Activated naive CD4-positive, alpha-beta T cell treated with anti-CD3 and anti-CD28 coated beads, Interleukin-2, amount 10 ng/mL, durations not matched to agents 7 days and 5 days (primary cell): ENCODE measurements at regions not wholly inside any gene's neighbourhood (a gene's known extent, or its start where the extent isn't known, plus 50 kb on each side); places are given as distances from the start of the nearest gene placed in this dataset.

Experiments used
- CTCF ChIA-PET: fragments of 350-600 bp; sonication (Branson Sonifier 250); formaldehyde crosslinking; loops from one replicate; lab custom pipeline; 2021; ENCODE audit warnings: antibody characterized with exemption; lab: Charles Lee
- DNase-seq: peaks from one replicate; pipeline ENCODE4 v3.0.0-alpha.2; 2020
- H3K27ac Mint-ChIP-seq: one replicate; pipeline ENCODE4 v1.8.0; 2021; ENCODE audit warnings: mild to moderate bottlenecking, moderate library complexity, mixed read lengths
- H3K27me3 Mint-ChIP-seq: one replicate; pipeline ENCODE4 v1.8.0; 2021; ENCODE audit warnings: mild to moderate bottlenecking, mixed read lengths
- H3K36me3 Mint-ChIP-seq: one replicate; pipeline ENCODE4 v1.8.0; 2021; ENCODE audit warnings: mixed read lengths
- H3K4me1 Mint-ChIP-seq: one replicate; pipeline ENCODE4 v1.8.0; 2021; ENCODE audit warnings: mixed read lengths
- H3K4me3 Mint-ChIP-seq: one replicate; pipeline ENCODE4 v1.8.0; 2021; ENCODE audit warnings: mild to moderate bottlenecking, moderate library complexity, mixed read lengths
- H3K9me3 Mint-ChIP-seq: one replicate; pipeline ENCODE4 v1.8.0; 2021; ENCODE audit warnings: mixed read lengths

- CTCF ChIA-PET = no interaction called here
- H3K36me3 Mint-ChIP-seq = no peaks in the 10 kb centered on the region
- DNase-seq = no peak
Measured at GRCh38 chr2:155363349-155363888, 664.9 kb downstream of the KCNJ3 start.

GRCh38 chr2:155357172-155357571, 658.7 kb downstream of the KCNJ3 start:
- Mint-ChIP-seq H3K27ac (no peak overlapping the region), H3K4me1 (no peaks in the 10 kb centered on the region), H3K27me3 (peaks cover 3% of the 10 kb centered on the region), H3K36me3 (no peaks in the 10 kb centered on the region), H3K9me3 (peaks cover 3% of the 10 kb centered on the region), H3K4me3 (no peak overlapping the region)
- CTCF ChIA-PET = no interaction called here
- no peak for DNase-seq

More at GRCh38 chr2:155363349-155363888, 664.9 kb downstream of the KCNJ3 start:
- Mint-ChIP-seq H3K4me1 (no peaks in the 10 kb centered on the region), H3K27me3 (no peaks in the 10 kb centered on the region), H3K9me3 (peaks cover 3% of the 10 kb centered on the region), H3K27ac (no peak overlapping the region), H3K4me3 (no peak overlapping the region)

- CTCF ChIA-PET = no interaction called here
- no peak overlapping the region for H3K4me3 Mint-ChIP-seq
- H3K27ac Mint-ChIP-seq = no peak overlapping the region
- H3K27me3 Mint-ChIP-seq = peaks cover 3% of the 10 kb centered on the region
- no peaks in the 10 kb centered on the region for H3K36me3 Mint-ChIP-seq
- peaks cover 3% of the 10 kb centered on the region for H3K9me3 Mint-ChIP-seq
- no peak for DNase-seq
- no peaks in the 10 kb centered on the region for H3K4me1 Mint-ChIP-seq
Measured at GRCh38 chr2:155356250-155356649, 657.8 kb downstream of the KCNJ3 start.

GRCh38 chr2:155350783-155351580, 652.5 kb downstream of the KCNJ3 start:
- Mint-ChIP-seq H3K27ac (no peak overlapping the region), H3K9me3 (no peaks in the 10 kb centered on the region), H3K36me3 (no peaks in the 10 kb centered on the region), H3K4me3 (no peak overlapping the region), H3K4me1 (no peaks in the 10 kb centered on the region), H3K27me3 (no peaks in the 10 kb centered on the region)
- CTCF ChIA-PET = no interaction called here
- no peak for DNase-seq

- Mint-ChIP-seq H3K36me3 (no peaks in the 10 kb centered on the region), H3K4me1 (no peaks in the 10 kb centered on the region), H3K9me3 (no peaks in the 10 kb centered on the region), H3K4me3 (no peak overlapping the region), H3K27ac (no peak overlapping the region), H3K27me3 (no peaks in the 10 kb centered on the region)
- CTCF ChIA-PET = no interaction called here
- no peak for DNase-seq
Measured at GRCh38 chr2:155332016-155332415, 633.5 kb downstream of the KCNJ3 start.

- CTCF ChIA-PET = no interaction called here
- no peaks in the 10 kb centered on the region for H3K36me3 Mint-ChIP-seq
- H3K4me1 Mint-ChIP-seq = no peaks in the 10 kb centered on the region
- H3K4me3 Mint-ChIP-seq = no peak overlapping the region
- H3K27me3 Mint-ChIP-seq = no peaks in the 10 kb centered on the region
- H3K27ac Mint-ChIP-seq = no peak overlapping the region
- DNase-seq = no peak
- H3K9me3 Mint-ChIP-seq = no peaks in the 10 kb centered on the region
Measured at GRCh38 chr2:155320236-155320635, 621.7 kb downstream of the KCNJ3 start.

GRCh38 chr2:155318710-155319109, 620.2 kb downstream of the KCNJ3 start:
- no peak overlapping the region for H3K27ac Mint-ChIP-seq
- no peak overlapping the region for H3K4me3 Mint-ChIP-seq
- H3K9me3 Mint-ChIP-seq = no peaks in the 10 kb centered on the region
- DNase-seq = no peak
- no peaks in the 10 kb centered on the region for H3K36me3 Mint-ChIP-seq
- no peaks in the 10 kb centered on the region for H3K4me1 Mint-ChIP-seq
- CTCF ChIA-PET = no interaction called here
- H3K27me3 Mint-ChIP-seq = no peaks in the 10 kb centered on the region

- Mint-ChIP-seq H3K27ac (no peak overlapping the region), H3K4me3 (no peak overlapping the region), H3K4me1 (no peaks in the 10 kb centered on the region), H3K9me3 (no peaks in the 10 kb centered on the region), H3K36me3 (no peaks in the 10 kb centered on the region), H3K27me3 (no peaks in the 10 kb centered on the region)
- CTCF ChIA-PET = no interaction called here
- no peak for DNase-seq
Measured at GRCh38 chr2:155315768-155316167, 617.3 kb downstream of the KCNJ3 start.

GRCh38 chr2:155310589-155310988, 612.1 kb downstream of the KCNJ3 start:
- Mint-ChIP-seq H3K27me3 (no peaks in the 10 kb centered on the region), H3K4me3 (no peak overlapping the region), H3K27ac (no peak overlapping the region), H3K4me1 (no peaks in the 10 kb centered on the region), H3K9me3 (no peaks in the 10 kb centered on the region), H3K36me3 (no peaks in the 10 kb centered on the region)
- DNase-seq = no peak
- CTCF ChIA-PET = no interaction called here

- CTCF ChIA-PET = no interaction called here
- no peak overlapping the region for H3K4me3 Mint-ChIP-seq
- no peaks in the 10 kb centered on the region for H3K4me1 Mint-ChIP-seq
Measured at GRCh38 chr2:155309483-155309882, 611.0 kb downstream of the KCNJ3 start.

GRCh38 chr2:155308367-155309009, 610.0 kb downstream of the KCNJ3 start:
- Mint-ChIP-seq H3K9me3 (no peaks in the 10 kb centered on the region), H3K27ac (no peak overlapping the region), H3K4me3 (no peak overlapping the region), H3K36me3 (no peaks in the 10 kb centered on the region), H3K27me3 (no peaks in the 10 kb centered on the region), H3K4me1 (no peaks in the 10 kb centered on the region)
- CTCF ChIA-PET = no interaction called here
- no peak for DNase-seq

More at GRCh38 chr2:155309483-155309882, 611.0 kb downstream of the KCNJ3 start:
- no peak overlapping the region for H3K27ac Mint-ChIP-seq
- no peak for DNase-seq
- H3K36me3 Mint-ChIP-seq = no peaks in the 10 kb centered on the region
- no peaks in the 10 kb centered on the region for H3K27me3 Mint-ChIP-seq
- H3K9me3 Mint-ChIP-seq = no peaks in the 10 kb centered on the region

- Mint-ChIP-seq H3K4me1 (no peaks in the 10 kb centered on the region), H3K4me3 (no peak overlapping the region), H3K27me3 (no peaks in the 10 kb centered on the region), H3K36me3 (no peaks in the 10 kb centered on the region), H3K27ac (no peak overlapping the region), H3K9me3 (no peaks in the 10 kb centered on the region)
- CTCF ChIA-PET = no interaction called here
- DNase-seq = no peak
Measured at GRCh38 chr2:155301221-155301620, 602.7 kb downstream of the KCNJ3 start.

GRCh38 chr2:155298001-155298400, 599.5 kb downstream of the KCNJ3 start:
- Mint-ChIP-seq H3K27ac (no peak overlapping the region), H3K9me3 (no peaks in the 10 kb centered on the region), H3K27me3 (no peaks in the 10 kb centered on the region), H3K36me3 (no peaks in the 10 kb centered on the region), H3K4me1 (no peaks in the 10 kb centered on the region), H3K4me3 (no peak overlapping the region)
- DNase-seq = no peak
- CTCF ChIA-PET = no interaction called here

- no peak for DNase-seq
- no peaks in the 10 kb centered on the region for H3K4me1 Mint-ChIP-seq
- H3K27me3 Mint-ChIP-seq = no peaks in the 10 kb centered on the region
- CTCF ChIA-PET = no interaction called here
- H3K36me3 Mint-ChIP-seq = no peaks in the 10 kb centered on the region
- H3K4me3 Mint-ChIP-seq = no peak overlapping the region
- no peak overlapping the region for H3K27ac Mint-ChIP-seq
- H3K9me3 Mint-ChIP-seq = peaks cover 4% of the 10 kb centered on the region
Measured at GRCh38 chr2:155294358-155294757, 595.9 kb downstream of the KCNJ3 start.

- CTCF ChIA-PET = no interaction called here
- Mint-ChIP-seq H3K4me3 (no peak overlapping the region), H3K27ac (no peak overlapping the region), H3K27me3 (no peaks in the 10 kb centered on the region), H3K4me1 (no peaks in the 10 kb centered on the region), H3K36me3 (no peaks in the 10 kb centered on the region), H3K9me3 (no peaks in the 10 kb centered on the region)
- DNase-seq = no peak
Measured at GRCh38 chr2:155281907-155282306, 583.4 kb downstream of the KCNJ3 start.
